WTC11 (cell line): ENCODE measurements at regions not wholly inside any gene's neighbourhood (a gene's known extent, or its start where the extent isn't known, plus 50 kb on each side); places are given as distances from the start of the nearest gene placed in this dataset.

Experiments used
- ATAC-seq: fragments of 200-7000 bp; cut with Tn5 transposase; 2 replicates; pipeline ENCODE4 v1.10.0; 2021; ENCODE audit warnings: mild to moderate bottlenecking, moderate library complexity
- CTCF ChIA-PET: fragments of 300-600 bp; sonication (Branson Sonifier 250); formaldehyde crosslinking; loops from one replicate; lab custom pipeline; 2021; ENCODE audit warnings: antibody characterized with exemption; lab: Charles Lee
- POLR2A ChIA-PET: fragments of 350-600 bp; sonication (Branson Sonifier 250); formaldehyde crosslinking; loops from one replicate; lab custom pipeline; 2021; ENCODE audit warnings: antibody characterized with exemption; lab: Charles Lee
- DNase-seq: peaks from one replicate; pipeline ENCODE4 v3.0.0; 2021; ENCODE audit warnings: low spot score
- H3K27ac Mint-ChIP-seq: 2 replicates; pipeline ENCODE4 v1.8.0; 2021; ENCODE audit warnings: mixed read lengths
- H3K27me3 Mint-ChIP-seq: 2 replicates; pipeline ENCODE4 v1.8.0; 2021; ENCODE audit warnings: low read depth, mild to moderate bottlenecking, moderate library complexity, mixed read lengths
- H3K36me3 Mint-ChIP-seq: 2 replicates; pipeline ENCODE4 v1.8.0; 2021; ENCODE audit warnings: mixed read lengths
- H3K4me1 Mint-ChIP-seq: 2 replicates; pipeline ENCODE4 v1.8.0; 2022; ENCODE audit warnings: mixed read lengths
- H3K4me3 Mint-ChIP-seq: 2 replicates; pipeline ENCODE4 v1.8.0; 2021; ENCODE audit warnings: mild to moderate bottlenecking, moderate library complexity, mixed read lengths
- H3K9me3 Mint-ChIP-seq: 2 replicates; pipeline ENCODE4 v1.8.0; 2021; ENCODE audit warnings: mixed read lengths
- ATF1 ChIP-seq: sonication (generic); formaldehyde crosslinking; IDR thresholded peaks from 2 replicates; pipeline ENCODE4 v1.8.1; 2023; ENCODE audit warnings: mild to moderate bottlenecking, moderate library complexity, missing genetic modification reagents
- ESRRA ChIP-seq: sonication (generic); formaldehyde crosslinking; IDR thresholded peaks from 2 replicates; pipeline ENCODE4 v1.8.1; 2022; ENCODE audit warnings: mild to moderate bottlenecking, missing genetic modification reagents, borderline replicate concordance
- FOXJ3 ChIP-seq: sonication (generic); formaldehyde crosslinking; IDR thresholded peaks from 2 replicates; pipeline ENCODE4 v1.9.0; 2021; ENCODE audit warnings: missing genetic modification reagents, mild to moderate bottlenecking, borderline replicate concordance
- GTF2I ChIP-seq: fragments of 250-450 bp; sonication (Bioruptor Pico); conservative IDR thresholded peaks from 2 replicates; pipeline ENCODE4 v1.4.0; 2021; ENCODE audit warnings: mild to moderate bottlenecking
- NR2C2 ChIP-seq: sonication (generic); formaldehyde crosslinking; IDR thresholded peaks from 2 replicates; pipeline ENCODE4 v1.8.0; 2022; ENCODE audit warnings: mild to moderate bottlenecking, missing genetic modification reagents
- NR3C1 ChIP-seq: sonication (generic); formaldehyde crosslinking; conservative IDR thresholded peaks from 2 replicates; pipeline ENCODE4 v1.8.1; 2023; ENCODE audit warnings: low read depth, mild to moderate bottlenecking, missing genetic modification reagents
- SMAD4 ChIP-seq: sonication (generic); formaldehyde crosslinking; IDR thresholded peaks from 2 replicates; pipeline ENCODE4 v1.8.0; 2022; ENCODE audit warnings: mild to moderate bottlenecking, missing genetic modification reagents
- SOX15 ChIP-seq: fragments of 250-450 bp; sonication (Bioruptor Pico); IDR thresholded peaks from 2 replicates; pipeline ENCODE4 v1.9.0; 2021; ENCODE audit warnings: mild to moderate bottlenecking
- TP53 ChIP-seq: sonication (generic); formaldehyde crosslinking; IDR thresholded peaks from 2 replicates; pipeline ENCODE4 v1.8.1; 2023; ENCODE audit warnings: mild to moderate bottlenecking, missing genetic modification reagents
- ZNF263 ChIP-seq: sonication (generic); formaldehyde crosslinking; IDR thresholded peaks from 2 replicates; pipeline ENCODE4 v1.8.1; 2022; ENCODE audit warnings: low read depth, mild to moderate bottlenecking, moderate library complexity, missing genetic modification reagents
- TF ChIP-seq, protein P1 (sequence below): fragments of 250-450 bp; sonication (Bioruptor Pico); conservative IDR thresholded peaks from 2 replicates; pipeline ENCODE4 v1.9.0; 2021; ENCODE audit warnings: mild to moderate bottlenecking
- TF ChIP-seq, protein P2 (sequence below): sonication (generic); formaldehyde crosslinking; IDR thresholded peaks from 2 replicates; pipeline ENCODE4 v1.8.0; 2022; ENCODE audit warnings: missing genetic modification reagents
- TF ChIP-seq, protein P3 (sequence below): sonication (generic); formaldehyde crosslinking; IDR thresholded peaks from 2 replicates; pipeline ENCODE4 v1.8.1; 2022; ENCODE audit warnings: mild to moderate bottlenecking, missing genetic modification reagents, moderate library complexity, borderline replicate concordance
- TF ChIP-seq, protein P4 (sequence below): sonication (generic); formaldehyde crosslinking; IDR thresholded peaks from 2 replicates; pipeline ENCODE4 v1.8.0; 2023; ENCODE audit warnings: mild to moderate bottlenecking, missing genetic modification reagents
- TF ChIP-seq, protein P5 (sequence below): sonication (generic); formaldehyde crosslinking; IDR thresholded peaks from 2 replicates; pipeline ENCODE4 v1.8.1; 2022; ENCODE audit warnings: low read depth, missing genetic modification reagents, borderline replicate concordance
- TF ChIP-seq, protein P6 (sequence below): sonication (generic); formaldehyde crosslinking; IDR thresholded peaks from 2 replicates; pipeline ENCODE4 v1.8.0; 2022; ENCODE audit warnings: mild to moderate bottlenecking, missing genetic modification reagents
- TF ChIP-seq, protein P7 (sequence below): sonication (generic); formaldehyde crosslinking; IDR thresholded peaks from 2 replicates; pipeline ENCODE4 v1.8.1; 2022; ENCODE audit warnings: mild to moderate bottlenecking, moderate library complexity, missing genetic modification reagents

DNA sequence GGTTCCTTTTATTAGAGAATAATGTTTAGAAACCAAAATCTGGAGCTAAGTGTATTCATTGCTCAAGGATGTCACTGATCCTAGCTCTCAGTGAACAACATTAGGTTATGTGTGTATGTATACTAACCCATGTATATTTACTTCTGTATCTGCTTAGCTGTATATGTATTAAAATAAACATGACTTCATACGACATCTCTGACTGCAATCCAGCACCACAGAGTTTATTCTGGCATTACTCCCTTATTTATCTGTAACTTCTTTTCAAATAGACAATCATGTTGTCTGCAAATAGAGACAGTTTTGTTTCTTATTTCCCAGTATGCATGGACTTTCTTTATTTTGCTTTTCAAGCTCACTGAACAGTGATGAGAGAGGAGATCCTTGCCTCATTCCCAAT is 441.0 kb upstream of the NFE2L3 start:
- DNase-seq, result no peak
- TF ChIP-seq GTF2I, result no peak
- no peak for TF ChIP-seq ATF1 (CRISPR knock-in tag)
- TF ChIP-seq SOX15, result no peak
- TF ChIP-seq, protein P1, sequence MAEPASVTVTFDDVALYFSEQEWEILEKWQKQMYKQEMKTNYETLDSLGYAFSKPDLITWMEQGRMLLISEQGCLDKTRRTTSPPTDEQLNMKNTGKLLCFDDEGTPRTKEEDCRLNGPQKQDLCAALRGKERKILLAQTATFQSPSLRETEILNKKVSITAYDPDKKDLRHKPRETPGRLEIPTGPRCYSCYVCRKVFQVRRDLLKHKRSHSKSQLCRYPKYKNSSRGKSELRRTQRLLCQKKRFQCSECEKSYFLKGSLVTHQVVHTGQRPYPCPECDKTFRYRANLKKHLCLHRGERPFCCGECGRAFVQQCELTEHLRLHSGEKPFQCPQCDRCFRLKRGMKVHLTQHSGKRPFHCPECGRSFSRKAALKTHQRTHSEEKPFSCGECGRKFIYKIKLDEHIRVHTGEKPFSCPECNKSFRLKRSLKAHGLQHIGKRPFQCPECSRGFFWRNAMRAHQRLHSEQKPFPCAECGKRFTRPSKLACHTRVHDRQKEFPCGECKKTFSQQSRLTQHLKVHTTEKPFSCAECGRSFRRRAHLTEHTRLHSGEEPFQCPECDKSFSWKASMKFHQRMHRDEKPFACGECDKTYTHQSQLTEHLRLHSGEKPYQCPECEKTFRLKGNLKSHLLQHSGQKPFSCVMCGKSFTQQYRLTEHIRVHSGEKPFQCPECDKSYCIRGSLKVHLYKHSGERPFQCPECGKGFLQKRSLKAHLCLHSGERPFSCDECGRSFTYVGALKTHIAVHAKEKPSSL (CRISPR knock-in tag), result no peak
- H3K36me3 Mint-ChIP-seq, result peaks cover 16% of the 10 kb centered on the region
- H3K4me3 Mint-ChIP-seq, result no peak overlapping the region
- CTCF ChIA-PET, result interaction anchor here (1.7 kb wide), 1 partner anchor 12 kb away, joined by 4 read pairs; no protein-coding TSS in a partner anchor
- peaks cover 18% of the 10 kb centered on the region for H3K9me3 Mint-ChIP-seq
- peaks cover 18% of the 10 kb centered on the region for H3K4me1 Mint-ChIP-seq
- no peaks in the 10 kb centered on the region for H3K27me3 Mint-ChIP-seq
- POLR2A ChIA-PET, result no interaction called here
- ATAC-seq, result no peak
- H3K27ac Mint-ChIP-seq, result no peak overlapping the region

DNA sequence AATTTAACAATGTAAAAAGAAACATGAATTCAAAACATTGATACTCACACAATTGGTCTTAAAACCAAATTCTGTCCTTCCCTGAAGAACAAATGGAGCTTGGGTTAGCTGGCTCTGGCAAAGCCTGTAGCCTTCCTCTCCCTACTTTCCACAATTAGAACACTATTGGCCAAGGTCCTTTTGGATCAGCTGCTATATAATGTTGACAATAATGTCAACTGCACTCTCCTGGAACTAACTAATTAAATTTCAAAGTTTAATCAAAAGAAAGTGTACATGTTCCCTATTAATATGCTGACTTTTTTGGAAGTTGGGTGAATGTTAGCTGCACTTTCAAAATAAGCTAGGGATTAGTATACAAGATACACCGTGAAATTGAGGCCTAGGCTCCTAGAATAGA is 440.1 kb upstream of the NFE2L3 start:
- peaks cover 6% of the 10 kb centered on the region for H3K36me3 Mint-ChIP-seq
- POLR2A ChIA-PET, result no interaction called here
- no peak overlapping the region for H3K4me3 Mint-ChIP-seq
- H3K4me1 Mint-ChIP-seq, result peaks cover 18% of the 10 kb centered on the region
- ATAC-seq, result no peak
- peaks cover 8% of the 10 kb centered on the region for H3K9me3 Mint-ChIP-seq
- CTCF ChIA-PET, result interaction anchor here (1.7 kb wide), 1 partner anchor 11 kb away, joined by 4 read pairs; no protein-coding TSS in a partner anchor
- DNase-seq, result no peak
- no peak overlapping the region for H3K27ac Mint-ChIP-seq
- H3K27me3 Mint-ChIP-seq, result no peaks in the 10 kb centered on the region
- no peak for TF ChIP-seq ESRRA
- TF ChIP-seq, protein P2, sequence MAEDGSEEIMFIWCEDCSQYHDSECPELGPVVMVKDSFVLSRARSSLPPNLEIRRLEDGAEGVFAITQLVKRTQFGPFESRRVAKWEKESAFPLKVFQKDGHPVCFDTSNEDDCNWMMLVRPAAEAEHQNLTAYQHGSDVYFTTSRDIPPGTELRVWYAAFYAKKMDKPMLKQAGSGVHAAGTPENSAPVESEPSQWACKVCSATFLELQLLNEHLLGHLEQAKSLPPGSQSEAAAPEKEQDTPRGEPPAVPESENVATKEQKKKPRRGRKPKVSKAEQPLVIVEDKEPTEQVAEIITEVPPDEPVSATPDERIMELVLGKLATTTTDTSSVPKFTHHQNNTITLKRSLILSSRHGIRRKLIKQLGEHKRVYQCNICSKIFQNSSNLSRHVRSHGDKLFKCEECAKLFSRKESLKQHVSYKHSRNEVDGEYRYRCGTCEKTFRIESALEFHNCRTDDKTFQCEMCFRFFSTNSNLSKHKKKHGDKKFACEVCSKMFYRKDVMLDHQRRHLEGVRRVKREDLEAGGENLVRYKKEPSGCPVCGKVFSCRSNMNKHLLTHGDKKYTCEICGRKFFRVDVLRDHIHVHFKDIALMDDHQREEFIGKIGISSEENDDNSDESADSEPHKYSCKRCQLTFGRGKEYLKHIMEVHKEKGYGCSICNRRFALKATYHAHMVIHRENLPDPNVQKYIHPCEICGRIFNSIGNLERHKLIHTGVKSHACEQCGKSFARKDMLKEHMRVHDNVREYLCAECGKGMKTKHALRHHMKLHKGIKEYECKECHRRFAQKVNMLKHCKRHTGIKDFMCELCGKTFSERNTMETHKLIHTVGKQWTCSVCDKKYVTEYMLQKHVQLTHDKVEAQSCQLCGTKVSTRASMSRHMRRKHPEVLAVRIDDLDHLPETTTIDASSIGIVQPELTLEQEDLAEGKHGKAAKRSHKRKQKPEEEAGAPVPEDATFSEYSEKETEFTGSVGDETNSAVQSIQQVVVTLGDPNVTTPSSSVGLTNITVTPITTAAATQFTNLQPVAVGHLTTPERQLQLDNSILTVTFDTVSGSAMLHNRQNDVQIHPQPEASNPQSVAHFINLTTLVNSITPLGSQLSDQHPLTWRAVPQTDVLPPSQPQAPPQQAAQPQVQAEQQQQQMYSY (CRISPR knock-in tag), result no peak
- no peak for TF ChIP-seq NR2C2 (CRISPR knock-in tag)
- TF ChIP-seq, protein P3, sequence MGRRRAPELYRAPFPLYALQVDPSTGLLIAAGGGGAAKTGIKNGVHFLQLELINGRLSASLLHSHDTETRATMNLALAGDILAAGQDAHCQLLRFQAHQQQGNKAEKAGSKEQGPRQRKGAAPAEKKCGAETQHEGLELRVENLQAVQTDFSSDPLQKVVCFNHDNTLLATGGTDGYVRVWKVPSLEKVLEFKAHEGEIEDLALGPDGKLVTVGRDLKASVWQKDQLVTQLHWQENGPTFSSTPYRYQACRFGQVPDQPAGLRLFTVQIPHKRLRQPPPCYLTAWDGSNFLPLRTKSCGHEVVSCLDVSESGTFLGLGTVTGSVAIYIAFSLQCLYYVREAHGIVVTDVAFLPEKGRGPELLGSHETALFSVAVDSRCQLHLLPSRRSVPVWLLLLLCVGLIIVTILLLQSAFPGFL (CRISPR knock-in tag), result no peak
- no peak for TF ChIP-seq SOX15
- no peak for TF ChIP-seq GTF2I
- no peak for TF ChIP-seq SMAD4 (CRISPR knock-in tag)
- TF ChIP-seq, protein P4, sequence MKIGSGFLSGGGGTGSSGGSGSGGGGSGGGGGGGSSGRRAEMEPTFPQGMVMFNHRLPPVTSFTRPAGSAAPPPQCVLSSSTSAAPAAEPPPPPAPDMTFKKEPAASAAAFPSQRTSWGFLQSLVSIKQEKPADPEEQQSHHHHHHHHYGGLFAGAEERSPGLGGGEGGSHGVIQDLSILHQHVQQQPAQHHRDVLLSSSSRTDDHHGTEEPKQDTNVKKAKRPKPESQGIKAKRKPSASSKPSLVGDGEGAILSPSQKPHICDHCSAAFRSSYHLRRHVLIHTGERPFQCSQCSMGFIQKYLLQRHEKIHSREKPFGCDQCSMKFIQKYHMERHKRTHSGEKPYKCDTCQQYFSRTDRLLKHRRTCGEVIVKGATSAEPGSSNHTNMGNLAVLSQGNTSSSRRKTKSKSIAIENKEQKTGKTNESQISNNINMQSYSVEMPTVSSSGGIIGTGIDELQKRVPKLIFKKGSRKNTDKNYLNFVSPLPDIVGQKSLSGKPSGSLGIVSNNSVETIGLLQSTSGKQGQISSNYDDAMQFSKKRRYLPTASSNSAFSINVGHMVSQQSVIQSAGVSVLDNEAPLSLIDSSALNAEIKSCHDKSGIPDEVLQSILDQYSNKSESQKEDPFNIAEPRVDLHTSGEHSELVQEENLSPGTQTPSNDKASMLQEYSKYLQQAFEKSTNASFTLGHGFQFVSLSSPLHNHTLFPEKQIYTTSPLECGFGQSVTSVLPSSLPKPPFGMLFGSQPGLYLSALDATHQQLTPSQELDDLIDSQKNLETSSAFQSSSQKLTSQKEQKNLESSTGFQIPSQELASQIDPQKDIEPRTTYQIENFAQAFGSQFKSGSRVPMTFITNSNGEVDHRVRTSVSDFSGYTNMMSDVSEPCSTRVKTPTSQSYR (CRISPR knock-in tag), result no peak
- no peak for TF ChIP-seq ZNF263 (CRISPR knock-in tag)
- TF ChIP-seq TP53 (CRISPR knock-in tag), result no peak
- no peak for TF ChIP-seq NR3C1 (CRISPR knock-in tag)
- TF ChIP-seq, protein P5, sequence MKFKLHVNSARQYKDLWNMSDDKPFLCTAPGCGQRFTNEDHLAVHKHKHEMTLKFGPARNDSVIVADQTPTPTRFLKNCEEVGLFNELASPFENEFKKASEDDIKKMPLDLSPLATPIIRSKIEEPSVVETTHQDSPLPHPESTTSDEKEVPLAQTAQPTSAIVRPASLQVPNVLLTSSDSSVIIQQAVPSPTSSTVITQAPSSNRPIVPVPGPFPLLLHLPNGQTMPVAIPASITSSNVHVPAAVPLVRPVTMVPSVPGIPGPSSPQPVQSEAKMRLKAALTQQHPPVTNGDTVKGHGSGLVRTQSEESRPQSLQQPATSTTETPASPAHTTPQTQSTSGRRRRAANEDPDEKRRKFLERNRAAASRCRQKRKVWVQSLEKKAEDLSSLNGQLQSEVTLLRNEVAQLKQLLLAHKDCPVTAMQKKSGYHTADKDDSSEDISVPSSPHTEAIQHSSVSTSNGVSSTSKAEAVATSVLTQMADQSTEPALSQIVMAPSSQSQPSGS (CRISPR knock-in tag), result no peak
- TF ChIP-seq, protein P6, sequence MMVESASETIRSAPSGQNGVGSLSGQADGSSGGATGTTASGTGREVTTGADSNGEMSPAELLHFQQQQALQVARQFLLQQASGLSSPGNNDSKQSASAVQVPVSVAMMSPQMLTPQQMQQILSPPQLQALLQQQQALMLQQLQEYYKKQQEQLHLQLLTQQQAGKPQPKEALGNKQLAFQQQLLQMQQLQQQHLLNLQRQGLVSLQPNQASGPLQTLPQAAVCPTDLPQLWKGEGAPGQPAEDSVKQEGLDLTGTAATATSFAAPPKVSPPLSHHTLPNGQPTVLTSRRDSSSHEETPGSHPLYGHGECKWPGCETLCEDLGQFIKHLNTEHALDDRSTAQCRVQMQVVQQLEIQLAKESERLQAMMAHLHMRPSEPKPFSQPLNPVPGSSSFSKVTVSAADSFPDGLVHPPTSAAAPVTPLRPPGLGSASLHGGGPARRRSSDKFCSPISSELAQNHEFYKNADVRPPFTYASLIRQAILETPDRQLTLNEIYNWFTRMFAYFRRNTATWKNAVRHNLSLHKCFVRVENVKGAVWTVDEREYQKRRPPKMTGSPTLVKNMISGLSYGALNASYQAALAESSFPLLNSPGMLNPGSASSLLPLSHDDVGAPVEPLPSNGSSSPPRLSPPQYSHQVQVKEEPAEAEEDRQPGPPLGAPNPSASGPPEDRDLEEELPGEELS (CRISPR knock-in tag), result no peak
- TF ChIP-seq, protein P7, sequence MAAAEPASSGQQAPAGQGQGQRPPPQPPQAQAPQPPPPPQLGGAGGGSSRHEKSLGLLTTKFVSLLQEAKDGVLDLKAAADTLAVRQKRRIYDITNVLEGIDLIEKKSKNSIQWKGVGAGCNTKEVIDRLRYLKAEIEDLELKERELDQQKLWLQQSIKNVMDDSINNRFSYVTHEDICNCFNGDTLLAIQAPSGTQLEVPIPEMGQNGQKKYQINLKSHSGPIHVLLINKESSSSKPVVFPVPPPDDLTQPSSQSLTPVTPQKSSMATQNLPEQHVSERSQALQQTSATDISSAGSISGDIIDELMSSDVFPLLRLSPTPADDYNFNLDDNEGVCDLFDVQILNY, result no peak
- no peak for TF ChIP-seq FOXJ3 (CRISPR knock-in tag)
